Left colon (tissue), 2 donors: ENCODE measurements at regions not wholly inside any gene's neighbourhood (a gene's known extent, or its start where the extent isn't known, plus 50 kb on each side); places are given as distances from the start of the nearest gene placed in this dataset.

ENCODE experiments used
- ATAC-seq: fragments of 200-7000 bp; cut with Tn5 transposase; one replicate; pipeline ENCODE4 v1.9.1; 2020; ENCODE audit warnings: mild to moderate bottlenecking, moderate library complexity
- DNase-seq, 2 donors: peaks; one replicate each; pipeline ENCODE4 v3.0.0-alpha.2; 2020
- intact Hi-C, 2 donors: fragments of 100-400 bp; cut with DNase I in 1 of 2; cut with micrococcal nuclease in 1 of 2; formaldehyde crosslinking; loops; one replicate each; pipeline versions ENCODE4 v1.11.2 to v1.14.0; 2022; cut with DNase I, micrococcal nuclease
- donor health status: DM: no; HTN: no; CAD: no.
- donor health status: DM: yes; HTN: yes; CAD: no.

DNA sequence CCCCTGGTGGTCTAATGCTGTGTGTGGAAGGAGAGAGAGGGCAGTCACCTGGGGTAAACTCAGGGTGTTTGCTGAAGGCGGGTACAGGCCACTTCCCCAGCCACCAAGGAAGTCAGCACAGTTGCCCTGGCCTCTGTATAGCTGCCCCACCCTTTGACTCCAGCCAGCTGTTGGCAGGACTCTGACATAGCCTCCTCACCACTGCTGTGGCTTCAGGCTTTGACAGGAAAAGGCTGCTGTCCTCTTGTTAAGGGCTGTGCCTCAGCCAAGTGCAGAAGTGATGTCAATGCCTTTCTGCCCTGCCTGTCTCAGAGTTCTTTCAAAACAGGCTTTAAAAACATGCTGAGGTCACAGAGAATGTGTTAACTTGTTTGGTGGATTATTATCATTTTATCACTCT, 487.2 kb upstream of the KLF4 start:
- DNase-seq (peak; percentile 78 to 92), ATAC-seq (peak; percentile 89)
- intact Hi-C loops = no loop called here

DNA sequence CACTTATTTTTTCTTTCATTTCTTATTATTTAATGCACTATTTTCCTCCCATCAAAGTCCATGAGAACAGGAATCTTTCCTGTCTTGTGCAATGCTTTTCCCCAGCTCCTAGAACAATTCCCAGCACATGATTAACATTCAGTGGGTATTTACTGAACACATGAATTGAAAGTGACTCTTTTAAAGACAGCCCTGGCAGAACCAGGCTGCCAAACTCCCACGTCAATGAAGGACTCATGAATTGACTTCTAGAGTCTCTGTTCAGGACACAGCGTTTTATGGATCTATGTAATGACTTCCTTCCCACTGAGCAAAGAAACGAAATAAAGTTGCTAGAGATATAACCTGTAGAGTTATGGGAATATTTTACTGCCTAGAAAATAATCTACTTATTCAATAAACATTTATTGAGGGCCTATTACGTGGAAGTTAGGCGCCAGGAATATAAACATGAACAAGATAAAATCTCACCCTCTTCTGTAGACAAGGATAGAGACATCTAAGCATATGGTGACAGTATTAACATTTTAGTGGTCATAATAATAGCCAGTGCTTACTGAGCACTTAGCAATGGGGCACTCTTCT, 485.9 kb upstream of the KLF4 start:
- DNase-seq (peak; percentile 75 to 84), ATAC-seq (peak; percentile 80)
- intact Hi-C loops = no loop called here

DNA sequence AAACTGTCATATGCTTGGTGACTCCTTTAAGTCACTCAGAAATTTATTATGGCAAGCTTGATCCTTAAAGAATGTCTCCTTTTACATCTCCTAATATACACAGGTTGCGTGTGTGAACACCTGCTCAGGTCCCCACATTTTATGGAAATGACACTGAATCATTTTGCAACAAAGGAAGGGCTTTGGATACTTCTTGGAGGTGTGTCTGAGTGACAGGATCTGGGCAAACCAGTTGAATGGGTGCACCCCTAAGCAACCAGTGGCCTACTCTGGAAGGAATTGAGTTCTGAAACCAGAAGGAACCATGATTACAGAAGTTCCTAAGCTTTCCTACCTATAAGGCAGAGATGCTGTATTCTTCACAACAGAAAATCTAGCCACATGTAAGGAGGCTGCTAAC, 483.9 kb upstream of the KLF4 start:
- DNase-seq (no peak), ATAC-seq (no peak)
- intact Hi-C loops = no loop called here

DNA sequence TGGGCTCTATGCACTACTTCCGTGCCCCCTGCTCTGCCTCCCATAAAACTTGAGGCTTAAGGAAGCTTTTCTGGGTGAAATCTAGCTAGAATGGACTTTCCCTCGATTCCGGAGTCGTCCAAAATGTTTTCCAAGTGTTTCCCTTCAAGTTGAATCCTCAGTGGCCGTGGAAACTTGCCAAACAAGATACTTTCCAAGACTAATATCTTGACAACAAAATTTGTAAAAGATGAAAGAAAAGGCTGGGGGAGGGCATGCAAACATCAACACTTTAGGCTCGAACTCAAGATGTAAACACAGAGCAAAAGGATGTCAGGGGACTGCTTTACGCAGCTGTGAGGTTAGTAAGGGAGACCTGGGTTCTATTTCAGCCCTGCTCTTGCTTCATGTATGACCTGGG, 482.8 kb upstream of the KLF4 start:
- DNase-seq (no peak), ATAC-seq (no peak)
- intact Hi-C loops = no loop called here

DNA sequence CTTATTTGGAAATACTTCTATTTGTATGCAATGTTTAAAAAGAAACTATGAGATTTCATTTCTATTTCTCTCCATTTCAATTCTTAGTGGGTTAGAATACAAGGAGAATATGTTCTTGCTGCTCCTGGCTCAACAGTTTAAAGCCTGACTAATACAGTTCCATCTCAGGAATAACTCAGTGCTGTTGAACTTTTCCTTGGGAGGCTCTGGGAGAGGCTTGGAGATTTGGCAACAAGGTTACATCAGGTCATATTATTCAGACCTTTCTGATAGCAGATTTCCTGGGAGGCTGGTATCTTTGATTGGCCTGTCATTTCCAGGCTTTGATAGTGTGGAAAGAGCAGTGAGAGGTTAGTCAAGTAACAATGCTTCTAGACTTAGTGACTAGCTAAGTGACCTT, 481.7 kb upstream of the KLF4 start:
- DNase-seq (no peak), ATAC-seq (no peak)
- intact Hi-C loops = no loop called here

DNA sequence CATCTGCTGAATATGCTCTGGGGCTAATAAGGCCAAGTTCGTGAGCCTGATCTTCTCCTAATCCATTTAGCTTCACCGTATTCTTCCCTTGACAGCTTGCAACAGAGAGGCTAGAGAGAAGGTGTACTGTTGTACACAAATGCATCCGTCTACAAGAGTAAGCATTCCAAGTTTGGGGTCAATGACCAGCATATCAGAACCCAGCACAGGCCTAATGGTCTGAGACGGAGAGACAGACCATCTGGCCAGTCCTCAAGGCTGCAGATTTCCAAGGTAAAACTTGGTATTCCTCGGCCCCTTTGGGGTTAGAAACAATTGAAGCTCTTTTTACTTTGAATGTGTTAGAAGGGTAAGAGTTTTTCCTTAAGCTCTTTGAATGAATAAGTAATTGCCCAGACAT, 481.2 kb upstream of the KLF4 start:
- intact Hi-C loops = no loop called here
- no peak for ATAC-seq
- DNase-seq = no peak

DNA sequence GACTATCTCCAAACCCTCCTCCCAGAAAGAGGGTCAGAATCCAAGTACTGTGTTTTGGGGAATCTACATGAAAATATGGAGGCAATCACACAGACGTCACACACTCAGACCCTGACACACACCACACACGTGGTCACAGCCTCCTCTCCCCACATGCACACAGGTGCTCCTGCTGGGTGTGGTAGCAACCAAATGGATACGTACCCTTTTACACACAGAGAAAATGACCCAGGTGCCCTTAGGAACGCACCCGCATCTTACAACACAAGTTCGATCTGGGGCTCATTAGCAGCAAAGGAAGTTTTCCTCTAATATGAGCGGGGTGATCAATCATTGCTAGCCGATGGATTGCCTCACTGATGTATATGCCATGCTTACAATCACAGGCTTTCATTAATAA, 480.2 kb upstream of the KLF4 start:
- intact Hi-C loops = no loop called here
- ATAC-seq (peak; percentile 33), DNase-seq (peak in 1 of 2 donors; percentile 38)

DNA sequence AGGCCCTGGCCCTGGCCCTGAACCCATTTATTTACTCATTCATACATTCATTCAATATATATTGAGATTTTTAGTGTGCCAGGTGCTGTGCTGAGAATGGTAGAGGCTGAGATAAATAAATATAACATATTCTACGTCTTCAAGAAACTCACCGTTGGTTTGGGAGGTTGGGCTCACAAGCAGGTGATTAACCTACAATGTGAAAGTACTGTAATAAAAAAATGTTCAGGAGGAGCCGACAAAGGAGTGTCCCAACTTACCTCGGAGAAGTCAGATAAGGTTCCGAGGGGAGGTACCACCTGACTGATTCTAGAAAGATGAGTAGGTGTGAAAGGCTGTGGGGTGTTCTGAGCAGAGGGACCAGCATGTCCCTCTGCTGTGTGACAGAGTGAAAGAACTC, 479.6 kb upstream of the KLF4 start:
- intact Hi-C loops = no loop called here
- DNase-seq = peak in 1 of 2 donors; percentile 54

DNA sequence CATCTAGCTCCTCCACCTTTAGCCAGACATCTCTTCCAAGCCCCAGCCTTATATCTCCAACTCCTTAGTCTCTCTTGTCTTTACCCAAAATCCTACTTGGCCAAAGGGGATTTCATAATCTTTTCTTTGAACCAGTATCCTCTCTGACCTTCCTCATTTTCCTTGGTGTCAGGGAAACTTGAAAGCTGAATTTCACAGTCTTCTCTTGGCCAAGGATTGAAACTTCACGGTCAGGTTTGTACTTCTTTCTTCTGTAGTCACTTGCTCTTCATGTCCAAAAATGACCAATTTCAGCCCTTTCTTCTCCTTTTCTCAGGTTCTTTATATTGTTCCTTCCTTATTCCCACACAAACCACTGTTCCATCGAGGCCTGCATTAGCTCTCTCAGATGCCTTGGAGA, 473.7 kb upstream of the KLF4 start:
- DNase-seq (no peak), ATAC-seq (no peak)
- intact Hi-C loops = no loop called here

More for the DNA sequence above, 479.6 kb upstream of the KLF4 start:
- peak; percentile 89 for ATAC-seq

DNA sequence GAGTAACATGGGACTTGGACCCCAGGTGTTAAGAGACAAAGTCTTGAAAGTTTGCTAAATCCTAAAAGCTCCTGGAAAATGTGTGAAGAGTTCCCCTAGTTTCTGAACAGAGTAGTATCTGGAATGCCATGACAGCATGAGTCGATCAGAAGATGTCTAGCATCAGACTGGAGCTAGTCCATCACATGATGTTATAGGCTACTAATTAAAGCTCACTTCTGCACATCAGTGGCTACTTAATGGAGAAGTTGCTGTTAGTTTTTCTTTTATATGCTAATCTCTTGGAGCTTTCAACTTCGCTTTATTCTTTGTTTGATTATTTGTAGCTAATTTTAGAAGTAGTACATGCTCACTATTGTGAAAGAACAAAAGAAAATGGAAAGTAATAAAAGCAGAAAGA, 471.3 kb upstream of the KLF4 start:
- intact Hi-C loops = no loop called here

DNA sequence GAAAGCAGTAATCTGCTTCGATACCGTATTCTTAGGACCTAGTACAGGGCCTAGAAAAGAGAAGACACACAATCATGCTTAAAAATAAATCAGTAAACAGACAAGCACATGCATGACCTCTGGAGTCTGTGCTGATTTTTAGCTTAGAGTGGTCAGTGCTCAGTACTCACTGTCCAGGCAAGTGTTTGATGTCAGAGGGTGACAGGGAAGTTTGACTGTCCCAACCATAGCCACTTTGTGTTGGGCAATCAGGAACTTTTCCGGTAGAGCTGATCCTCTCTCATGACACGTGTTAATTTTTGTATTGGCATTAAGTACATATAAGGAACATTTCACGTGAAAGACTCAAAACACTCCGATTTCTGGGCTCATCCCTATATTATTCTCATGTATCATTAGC, 464.7 kb upstream of the KLF4 start:
- intact Hi-C loops = no loop called here
- no peak for DNase-seq
- no peak for ATAC-seq

More for the DNA sequence above, 471.3 kb upstream of the KLF4 start:
- ATAC-seq = no peak
- no peak for DNase-seq

DNA sequence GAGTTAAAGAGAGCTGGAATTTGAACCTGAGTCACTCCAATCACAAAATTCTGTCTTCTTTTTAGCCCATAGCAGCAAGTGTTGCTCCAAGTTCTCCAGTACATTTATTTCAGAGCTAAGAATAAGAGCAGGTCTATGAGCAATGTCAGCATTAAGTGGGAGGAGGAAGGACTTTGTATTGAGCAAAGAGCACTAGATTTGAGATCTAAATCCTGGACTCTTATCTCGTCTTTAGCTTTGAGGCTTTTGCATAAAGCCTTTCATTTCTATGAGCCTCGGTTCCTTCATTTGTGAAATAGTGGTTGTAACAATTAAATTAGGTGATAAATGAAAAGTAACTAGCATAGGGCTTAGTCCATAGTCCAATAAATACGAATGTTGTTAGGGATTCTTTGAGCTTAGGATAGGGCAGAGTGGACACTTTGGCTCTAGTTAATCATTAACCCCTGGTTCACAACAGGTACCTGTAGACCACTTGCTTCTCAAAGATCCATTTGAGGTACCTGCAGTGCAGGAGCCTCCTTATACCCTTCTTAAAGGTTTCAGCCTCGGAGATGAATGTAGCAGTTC, 464.1 kb upstream of the KLF4 start:
- ATAC-seq = peak; percentile 79
- intact Hi-C loops = no loop called here
- DNase-seq = no peak

DNA sequence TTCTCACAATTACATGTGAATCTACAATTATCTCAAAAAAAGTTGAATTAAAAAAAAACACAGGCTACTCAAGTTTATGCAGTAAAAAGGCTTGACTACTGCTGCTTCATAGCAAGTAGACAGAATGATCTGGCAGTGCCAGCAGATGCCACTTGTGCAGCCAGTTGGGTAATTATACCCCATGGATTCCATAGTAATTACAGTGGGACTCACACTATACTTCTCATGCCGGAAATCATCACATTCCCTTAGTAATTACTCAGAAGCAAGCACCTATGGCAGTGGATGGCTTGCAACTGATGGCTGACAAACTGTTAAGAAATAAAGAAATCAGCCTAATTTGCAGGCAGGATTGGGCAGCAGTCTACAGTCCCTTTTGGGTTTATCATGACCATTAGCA, 463.2 kb upstream of the KLF4 start:
- intact Hi-C loops = no loop called here
- no peak for ATAC-seq
- DNase-seq = no peak

DNA sequence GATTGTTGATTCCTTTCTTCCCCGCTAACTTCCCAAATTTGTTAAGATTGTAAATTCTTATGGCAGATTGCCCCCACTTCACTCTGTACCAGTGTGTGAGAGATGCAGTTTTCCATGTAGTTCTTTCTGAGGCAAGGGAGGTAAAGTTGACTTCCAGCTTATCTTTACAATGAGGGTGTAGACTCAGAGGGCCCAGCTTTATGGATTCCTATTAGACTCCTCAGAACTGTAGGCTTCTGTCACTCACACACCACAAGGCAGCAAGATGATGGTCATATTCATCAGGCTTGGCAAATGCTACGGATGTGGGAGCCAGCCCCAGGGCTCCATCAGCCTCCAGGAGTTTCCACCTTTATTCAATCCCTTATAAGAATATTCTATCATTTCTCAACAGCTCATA, 461.9 kb upstream of the KLF4 start:
- ATAC-seq = peak; percentile 84
- intact Hi-C loops = no loop called here
- no peak for DNase-seq

DNA sequence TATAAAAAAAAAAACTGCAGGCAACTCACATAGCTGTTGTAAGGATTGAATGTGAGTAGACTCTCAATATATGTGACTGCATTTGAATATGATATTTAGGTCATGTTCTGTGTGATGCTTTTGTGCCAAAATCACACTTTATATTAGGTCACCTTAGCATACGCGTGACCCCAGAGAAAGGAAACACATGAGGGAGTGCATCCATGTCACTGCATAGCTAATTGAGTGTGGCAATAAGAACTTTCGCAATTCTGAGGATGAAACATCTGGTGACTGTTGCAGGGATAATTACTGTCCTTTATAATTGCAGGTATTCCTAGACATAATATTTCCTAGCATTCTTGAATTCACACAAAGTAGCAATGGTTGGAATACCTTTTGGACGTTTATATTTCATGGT, 459.5 kb upstream of the KLF4 start:
- no peak for DNase-seq
- intact Hi-C loops = no loop called here
- no peak for ATAC-seq

DNA sequence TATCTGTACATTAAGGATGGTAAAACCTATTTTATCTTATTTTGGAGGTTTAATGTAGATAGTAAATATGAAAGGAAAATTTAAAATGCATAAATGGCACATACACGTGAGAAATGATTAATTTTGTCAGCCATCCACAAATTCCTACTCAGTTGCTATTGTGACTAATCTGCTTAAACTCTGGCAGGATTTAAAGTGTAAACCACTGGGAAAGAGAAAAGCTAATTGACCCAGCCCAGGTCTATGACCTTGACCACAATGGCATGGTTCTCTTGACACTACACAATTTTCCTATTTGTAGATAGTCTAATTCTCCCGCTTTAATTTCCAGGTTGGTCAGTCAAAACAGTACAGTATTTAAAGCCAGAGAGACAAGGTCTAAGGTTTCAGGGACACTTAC, 459.0 kb upstream of the KLF4 start:
- intact Hi-C loops = no loop called here
- ATAC-seq (no peak), DNase-seq (no peak)

DNA sequence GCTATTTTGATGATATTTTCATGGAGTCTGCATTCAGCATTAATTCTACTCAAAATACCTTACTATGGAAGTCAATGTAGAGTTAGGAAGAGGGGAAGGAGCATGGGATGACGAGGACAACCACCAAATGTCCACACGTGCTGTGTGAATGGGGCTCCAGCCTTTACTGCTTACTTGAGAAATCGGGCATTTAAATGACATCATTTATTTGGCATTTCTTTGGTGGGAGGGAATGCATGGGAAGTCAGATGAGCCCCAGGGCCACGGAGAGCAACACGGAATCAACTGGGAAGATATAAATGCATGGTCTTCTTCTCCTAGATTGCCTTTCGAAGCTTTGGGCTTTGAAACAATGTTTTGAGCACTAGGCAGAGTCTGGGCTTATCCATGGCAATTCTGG, 458.5 kb upstream of the KLF4 start:
- intact Hi-C loops = no loop called here
- ATAC-seq = no peak
- DNase-seq = no peak

DNA sequence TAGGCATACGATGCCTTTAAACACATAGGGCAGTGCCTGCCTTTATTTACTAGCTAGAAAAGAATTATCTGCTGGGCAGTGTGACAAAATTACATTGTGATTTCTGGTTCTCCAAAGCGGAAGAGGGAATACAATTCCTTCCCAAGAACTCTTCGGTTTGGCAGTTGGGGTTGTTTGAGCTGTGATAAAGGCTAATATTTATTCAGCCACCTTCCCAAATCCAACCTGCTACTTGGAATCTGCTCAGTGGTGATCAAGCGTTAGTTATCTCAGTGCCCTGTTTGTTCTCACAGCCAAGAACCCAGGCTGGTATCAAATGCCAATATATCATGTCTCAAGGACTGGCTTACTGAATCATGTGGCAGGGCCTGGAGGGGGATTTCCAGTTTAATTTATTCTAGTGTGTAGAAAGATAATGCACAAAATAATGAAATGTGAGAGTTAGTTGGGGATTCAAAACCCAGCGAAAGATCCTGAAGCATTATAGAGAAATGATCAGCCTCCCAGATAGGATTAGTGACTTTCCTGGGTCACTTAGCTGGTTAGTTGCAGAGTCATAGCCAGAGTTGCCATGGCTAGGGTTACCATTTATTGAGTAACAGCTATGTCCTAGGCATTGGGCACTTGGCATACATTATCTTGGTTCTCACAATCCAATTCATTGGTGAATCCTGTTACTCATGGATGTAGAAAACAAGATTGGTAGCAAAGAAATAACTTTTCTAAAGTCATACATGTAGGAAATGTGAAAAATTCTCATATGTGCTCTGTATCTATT, 457.0 kb upstream of the KLF4 start:
- intact Hi-C loops = no loop called here
- DNase-seq (no peak), ATAC-seq (peak; percentile 94)

DNA sequence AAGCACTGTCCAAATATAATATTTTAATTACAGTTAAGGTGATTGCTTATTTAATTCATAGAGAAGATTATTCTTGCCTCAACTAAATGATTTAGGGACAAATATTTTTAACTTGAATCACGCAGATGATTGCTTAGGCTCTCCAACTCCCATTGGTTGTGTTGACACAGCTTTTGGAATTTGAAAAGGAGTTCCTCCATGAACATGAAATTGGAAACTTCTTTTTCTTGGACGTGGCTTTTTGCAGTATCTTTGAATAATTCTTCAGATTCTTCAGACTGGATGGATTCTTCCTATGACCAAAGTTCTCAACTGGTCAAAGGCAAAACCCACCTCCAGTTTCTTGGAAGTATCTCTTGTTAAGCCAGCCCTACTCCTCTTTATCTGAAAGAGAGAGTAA, 456.4 kb upstream of the KLF4 start:
- intact Hi-C loops = no loop called here
- DNase-seq (no peak), ATAC-seq (no peak)

DNA sequence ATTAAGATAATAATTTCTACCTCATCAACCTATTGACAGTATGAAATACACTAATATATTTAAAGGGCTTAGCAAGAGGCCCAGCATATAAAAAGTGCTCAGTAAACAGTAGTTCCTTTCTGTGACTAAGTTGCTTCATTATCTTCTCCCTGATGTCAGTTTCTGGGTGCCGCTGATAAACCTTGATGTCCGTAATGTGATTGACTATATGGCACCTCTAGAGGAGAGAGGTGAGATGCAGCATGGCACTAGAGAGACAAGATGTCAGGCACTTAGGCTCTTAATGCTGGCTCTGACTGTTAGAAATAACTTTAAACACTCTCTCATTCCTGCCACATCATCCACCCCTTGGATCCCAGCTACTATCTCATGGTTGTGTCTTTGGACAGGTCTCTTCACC, 455.9 kb upstream of the KLF4 start:
- ATAC-seq (no peak), DNase-seq (no peak)
- intact Hi-C loops = no loop called here

DNA sequence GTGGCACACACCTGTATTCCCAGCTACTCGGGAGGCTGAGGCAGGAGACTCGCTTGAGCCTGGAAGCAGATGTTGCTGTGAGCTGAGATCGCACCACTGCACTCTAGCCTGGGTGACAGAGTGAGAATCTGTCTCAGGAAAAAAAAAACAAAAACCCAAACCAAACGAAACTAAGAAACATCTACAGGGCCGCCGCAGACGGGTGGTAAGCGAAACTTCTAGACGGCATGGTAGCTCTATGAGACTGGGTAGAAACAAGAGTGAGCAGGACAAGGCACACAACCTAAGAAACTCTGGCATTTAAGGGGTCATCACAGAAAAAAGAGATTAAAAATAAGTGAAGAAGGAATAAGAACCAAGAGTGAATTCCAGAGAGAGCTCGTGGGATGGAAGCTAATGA, 454.8 kb upstream of the KLF4 start:
- no peak for DNase-seq
- intact Hi-C loops = no loop called here
- no peak for ATAC-seq
